LNCAP (cell line): ENCODE measurements at regions not wholly inside any gene's neighbourhood (a gene's known extent, or its start where the extent isn't known, plus 50 kb on each side); places are given as distances from the start of the nearest gene placed in this dataset.

Experiments used
- TF ChIP-seq, protein P1 (sequence below): fragments of 450-650 bp; IDR thresholded peaks from 2 replicates; pipeline ENCODE4 v1.5.1; 2017; ENCODE audit warnings: mild to moderate bottlenecking

GRCh38 chr7:153043440-153043839 is 283.9 kb downstream of the ACTR3B start:
- TF ChIP-seq, protein P1, sequence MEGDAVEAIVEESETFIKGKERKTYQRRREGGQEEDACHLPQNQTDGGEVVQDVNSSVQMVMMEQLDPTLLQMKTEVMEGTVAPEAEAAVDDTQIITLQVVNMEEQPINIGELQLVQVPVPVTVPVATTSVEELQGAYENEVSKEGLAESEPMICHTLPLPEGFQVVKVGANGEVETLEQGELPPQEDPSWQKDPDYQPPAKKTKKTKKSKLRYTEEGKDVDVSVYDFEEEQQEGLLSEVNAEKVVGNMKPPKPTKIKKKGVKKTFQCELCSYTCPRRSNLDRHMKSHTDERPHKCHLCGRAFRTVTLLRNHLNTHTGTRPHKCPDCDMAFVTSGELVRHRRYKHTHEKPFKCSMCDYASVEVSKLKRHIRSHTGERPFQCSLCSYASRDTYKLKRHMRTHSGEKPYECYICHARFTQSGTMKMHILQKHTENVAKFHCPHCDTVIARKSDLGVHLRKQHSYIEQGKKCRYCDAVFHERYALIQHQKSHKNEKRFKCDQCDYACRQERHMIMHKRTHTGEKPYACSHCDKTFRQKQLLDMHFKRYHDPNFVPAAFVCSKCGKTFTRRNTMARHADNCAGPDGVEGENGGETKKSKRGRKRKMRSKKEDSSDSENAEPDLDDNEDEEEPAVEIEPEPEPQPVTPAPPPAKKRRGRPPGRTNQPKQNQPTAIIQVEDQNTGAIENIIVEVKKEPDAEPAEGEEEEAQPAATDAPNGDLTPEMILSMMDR = no peak

DNA sequence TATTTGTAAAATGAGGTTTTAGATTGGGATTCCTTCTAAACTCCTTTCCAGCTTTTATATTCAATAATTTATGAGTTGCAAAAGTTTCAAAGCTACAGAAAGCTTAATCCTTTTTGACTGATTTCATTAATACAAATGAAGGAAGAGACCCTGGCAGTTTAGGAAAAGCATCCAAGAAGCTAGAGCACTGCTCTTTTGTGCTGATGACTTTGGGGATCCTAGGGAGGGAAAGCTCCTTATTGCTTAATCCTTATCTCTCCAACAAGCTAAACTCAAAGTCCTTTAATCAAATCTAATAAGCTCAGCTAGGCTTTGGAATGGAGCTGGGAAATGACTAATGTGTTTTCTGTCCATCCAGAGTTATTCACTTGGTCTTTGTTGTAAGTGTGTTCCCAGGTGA is 285.4 kb downstream of the ACTR3B start:
- TF ChIP-seq, protein P1 = no peak

GRCh38 chr7:153047079-153047959 is 287.8 kb downstream of the ACTR3B start:
- TF ChIP-seq, protein P1 = no peak

DNA sequence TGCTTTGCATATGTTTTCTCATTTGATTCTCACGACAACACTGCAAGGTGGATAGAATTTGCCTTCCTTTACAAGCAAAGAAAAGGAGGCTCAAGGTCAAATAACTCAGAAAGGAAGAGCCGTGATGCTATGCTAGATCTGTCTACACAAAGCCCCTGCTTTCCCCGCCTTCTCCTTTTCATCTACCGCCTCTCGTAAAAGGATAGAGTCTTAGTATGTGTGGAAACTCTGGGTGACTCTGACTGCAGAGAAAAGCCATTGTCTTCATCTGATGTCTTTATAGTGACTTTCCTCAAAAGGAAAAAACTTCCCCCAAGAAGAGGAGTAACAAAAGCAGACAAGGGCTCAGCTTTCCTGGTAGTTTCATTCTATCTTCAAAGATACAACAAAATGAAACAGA is 292.7 kb downstream of the ACTR3B start:
- TF ChIP-seq, protein P1 = no peak

DNA sequence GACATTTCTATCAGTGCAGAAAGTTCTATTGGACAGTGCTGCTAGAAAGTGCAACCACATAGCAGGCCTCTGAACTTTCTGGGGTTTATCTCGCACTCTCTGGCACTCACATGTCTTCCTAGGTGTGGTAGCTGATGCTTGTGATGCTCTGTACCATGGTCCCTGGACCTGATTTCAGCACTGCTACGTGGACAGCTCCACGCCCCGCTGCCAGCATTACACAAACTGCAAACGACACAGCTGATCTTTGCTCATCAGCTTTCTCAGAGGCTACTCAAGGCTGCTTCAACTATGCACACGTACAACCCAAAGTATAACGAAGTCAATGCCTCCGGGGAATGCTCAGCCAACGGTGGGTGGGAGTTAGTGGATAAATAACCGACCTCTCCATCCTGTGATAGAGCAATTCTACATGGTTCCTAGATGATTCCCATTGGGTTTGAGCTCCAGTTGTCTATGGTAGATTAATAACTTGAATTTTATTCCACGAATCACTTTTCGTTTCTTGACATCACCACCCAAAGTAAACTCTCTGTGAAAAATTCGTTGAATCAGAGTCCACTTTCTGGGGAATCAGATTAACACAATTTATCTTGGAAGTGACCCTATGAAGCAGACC is 302.5 kb downstream of the ACTR3B start:
- TF ChIP-seq, protein P1 = no peak

DNA sequence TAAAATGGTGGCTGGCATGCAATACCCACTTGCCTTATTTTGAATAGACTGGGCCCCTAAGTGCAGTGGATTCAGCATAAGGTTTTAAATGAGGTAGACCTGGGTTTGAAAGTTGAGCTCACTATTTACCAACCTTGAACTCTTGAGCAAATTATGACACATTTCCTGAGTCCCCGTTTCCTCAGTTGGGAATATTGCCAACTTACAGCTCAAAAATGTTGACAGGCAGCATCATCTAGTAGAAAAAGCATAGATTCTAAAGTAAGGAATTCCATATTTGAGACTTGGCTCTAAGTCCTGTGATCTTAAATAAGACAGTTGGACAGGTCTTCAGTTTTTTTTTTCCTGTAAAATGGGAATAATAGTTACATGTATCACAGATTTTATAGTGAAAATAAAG is 305.5 kb downstream of the ACTR3B start:
- TF ChIP-seq, protein P1 = no peak

- TF ChIP-seq, protein P1 = no peak
These were observed 307.2 kb downstream of the ACTR3B start for GRCh38 chr7:153066711-153067110.
